ENCODE measurements at regions not wholly inside any gene's neighbourhood (a gene's known extent, or its start where the extent isn't known, plus 50 kb on each side); places are given as distances from the start of the nearest gene placed in this dataset.
"Not testable (repeated sequence)": the region's sequence is repeated elsewhere in the genome, so short reads cannot be mapped to it uniquely, and the experiment has no call there.

DNA sequence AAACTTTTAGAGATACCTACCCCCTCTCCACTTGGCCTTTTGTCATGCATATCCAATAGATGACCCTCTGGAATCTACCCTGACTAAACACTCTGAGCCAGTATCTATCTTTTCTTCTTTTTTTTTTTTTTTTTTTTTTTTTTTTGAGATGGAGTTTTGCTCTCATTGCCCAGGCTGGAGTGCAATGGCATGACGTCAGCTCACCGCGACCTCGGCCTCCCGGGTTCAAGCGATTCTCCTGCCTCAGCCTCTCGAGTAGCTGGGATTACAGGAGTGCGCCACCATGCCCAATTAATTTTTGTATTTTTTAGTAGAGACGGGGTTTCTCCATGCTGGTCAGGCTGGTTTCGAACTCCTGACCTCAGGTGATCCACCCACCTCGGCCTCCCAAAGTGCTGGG, 50.8 kb upstream of the GRIN2B start:
- not testable (repeated sequence) for H3K4me3 ChIP-seq (ENCODE audit: low read depth, low read length); DNase-seq (ENCODE audit: low read depth)

DNA sequence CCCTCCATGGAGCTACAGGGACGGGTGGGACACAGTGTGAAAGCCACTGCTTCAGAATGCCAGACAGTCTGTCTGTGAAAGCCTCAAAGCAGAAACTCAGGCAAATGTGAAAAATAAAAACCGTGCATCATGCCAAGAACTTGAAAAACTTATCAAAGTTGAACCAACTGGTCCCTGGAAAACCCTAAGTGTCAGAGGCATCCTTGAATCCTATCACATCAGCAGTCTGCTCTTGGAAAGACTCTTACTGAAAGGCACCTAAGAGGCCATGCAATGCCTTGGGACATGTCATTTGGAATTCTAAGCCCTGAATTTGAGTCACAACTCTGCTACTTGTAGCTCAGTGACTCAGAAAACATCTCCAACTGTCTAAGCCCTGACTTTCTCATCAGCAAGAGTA, 62.4 kb upstream of the GRIN2B start:
- no peak overlapping the region for H3K4me3 ChIP-seq (ENCODE audit: low read depth, low read length)
- DNase-seq (ENCODE audit: low read depth) = no peak
- TF ChIP-seq, protein P1, sequence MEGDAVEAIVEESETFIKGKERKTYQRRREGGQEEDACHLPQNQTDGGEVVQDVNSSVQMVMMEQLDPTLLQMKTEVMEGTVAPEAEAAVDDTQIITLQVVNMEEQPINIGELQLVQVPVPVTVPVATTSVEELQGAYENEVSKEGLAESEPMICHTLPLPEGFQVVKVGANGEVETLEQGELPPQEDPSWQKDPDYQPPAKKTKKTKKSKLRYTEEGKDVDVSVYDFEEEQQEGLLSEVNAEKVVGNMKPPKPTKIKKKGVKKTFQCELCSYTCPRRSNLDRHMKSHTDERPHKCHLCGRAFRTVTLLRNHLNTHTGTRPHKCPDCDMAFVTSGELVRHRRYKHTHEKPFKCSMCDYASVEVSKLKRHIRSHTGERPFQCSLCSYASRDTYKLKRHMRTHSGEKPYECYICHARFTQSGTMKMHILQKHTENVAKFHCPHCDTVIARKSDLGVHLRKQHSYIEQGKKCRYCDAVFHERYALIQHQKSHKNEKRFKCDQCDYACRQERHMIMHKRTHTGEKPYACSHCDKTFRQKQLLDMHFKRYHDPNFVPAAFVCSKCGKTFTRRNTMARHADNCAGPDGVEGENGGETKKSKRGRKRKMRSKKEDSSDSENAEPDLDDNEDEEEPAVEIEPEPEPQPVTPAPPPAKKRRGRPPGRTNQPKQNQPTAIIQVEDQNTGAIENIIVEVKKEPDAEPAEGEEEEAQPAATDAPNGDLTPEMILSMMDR (conservative IDR thresholded peaks at IDR 0.05; ENCODE audit: low read depth, low read length) = no peak

DNA sequence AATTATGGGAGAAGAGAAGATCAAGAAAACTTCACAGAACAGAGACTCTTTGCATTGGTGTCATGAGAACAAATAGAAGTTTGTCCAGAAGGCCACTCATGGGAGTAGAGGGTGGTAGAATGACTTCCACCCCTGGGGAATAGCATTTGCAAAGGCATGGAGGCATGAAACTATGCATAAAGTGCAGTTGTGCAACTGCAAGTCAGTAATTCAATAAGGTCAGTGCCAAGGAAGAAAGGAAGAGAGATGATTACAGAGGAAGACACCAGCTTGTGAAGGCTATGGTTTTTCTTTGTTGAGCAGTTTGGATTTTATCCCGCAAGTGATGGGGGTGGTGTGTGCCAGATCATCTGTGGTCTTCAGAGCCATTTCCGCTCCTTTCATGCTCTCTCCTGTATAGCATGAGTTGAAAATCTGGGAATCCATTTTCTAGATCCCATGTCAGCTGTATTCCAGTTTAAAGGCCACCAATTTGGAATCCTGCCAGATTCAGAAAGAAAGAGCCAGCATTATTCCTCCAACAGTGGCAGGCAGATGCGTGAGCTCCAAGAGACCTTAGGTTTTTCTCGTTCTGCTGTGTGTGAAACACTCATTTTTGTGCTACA, 67.6 kb upstream of the GRIN2B start:
- no peak overlapping the region for H3K4me3 ChIP-seq (ENCODE audit: low read depth, low read length)
- TF ChIP-seq, protein P1 (conservative IDR thresholded peaks at IDR 0.05; ENCODE audit: low read depth, low read length) = no peak
- DNase-seq (ENCODE audit: low read depth) = no peak

DNA sequence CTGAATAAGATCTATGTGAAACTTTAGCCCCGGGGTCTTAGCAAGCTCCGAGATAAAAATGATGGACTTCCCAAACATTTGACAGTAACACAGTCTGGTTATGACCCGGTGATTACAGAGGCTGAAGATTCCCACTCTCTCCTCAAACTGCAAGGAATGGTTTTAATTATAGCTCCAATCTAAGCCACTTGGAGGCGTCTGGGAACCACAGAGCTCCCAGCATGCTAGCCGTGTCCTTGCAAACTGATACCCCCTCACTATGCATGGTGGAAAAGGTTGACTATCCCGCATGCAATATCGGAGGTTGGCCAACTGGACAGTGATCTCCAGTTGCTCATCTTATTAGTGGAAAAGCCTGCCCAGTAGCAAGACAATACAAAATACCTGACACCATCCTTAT, 76.5 kb upstream of the GRIN2B start:
- no peak for DNase-seq (ENCODE audit: low read depth)
- TF ChIP-seq, protein P1 (conservative IDR thresholded peaks at IDR 0.05; ENCODE audit: low read depth, low read length) = no peak
- no peak overlapping the region for H3K4me3 ChIP-seq (ENCODE audit: low read depth, low read length)

DNA sequence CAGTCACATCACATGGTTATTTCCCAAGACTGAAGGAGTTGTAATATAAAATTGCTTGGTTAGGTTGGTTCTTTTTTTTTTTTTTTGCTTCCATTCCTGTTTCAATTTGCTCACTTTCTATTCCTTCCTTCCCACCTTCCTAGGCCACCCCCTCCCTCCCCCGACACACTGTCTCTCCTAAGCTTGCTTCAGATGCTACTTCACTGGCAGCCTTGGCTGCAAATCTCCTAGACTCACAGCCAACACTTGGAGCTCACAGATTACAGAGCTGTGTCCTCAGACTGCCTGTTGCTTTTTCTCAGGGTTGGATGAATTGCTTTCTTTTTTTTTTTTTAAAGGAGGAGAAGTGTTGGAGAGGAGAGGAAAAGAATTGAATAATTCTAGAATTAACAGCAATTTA, 77.3 kb upstream of the GRIN2B start:
- no peak for DNase-seq (ENCODE audit: low read depth)
- H3K4me3 ChIP-seq (ENCODE audit: low read depth, low read length) = no peak overlapping the region
- TF ChIP-seq, protein P1 (conservative IDR thresholded peaks at IDR 0.05; ENCODE audit: low read depth, low read length) = no peak

DNA sequence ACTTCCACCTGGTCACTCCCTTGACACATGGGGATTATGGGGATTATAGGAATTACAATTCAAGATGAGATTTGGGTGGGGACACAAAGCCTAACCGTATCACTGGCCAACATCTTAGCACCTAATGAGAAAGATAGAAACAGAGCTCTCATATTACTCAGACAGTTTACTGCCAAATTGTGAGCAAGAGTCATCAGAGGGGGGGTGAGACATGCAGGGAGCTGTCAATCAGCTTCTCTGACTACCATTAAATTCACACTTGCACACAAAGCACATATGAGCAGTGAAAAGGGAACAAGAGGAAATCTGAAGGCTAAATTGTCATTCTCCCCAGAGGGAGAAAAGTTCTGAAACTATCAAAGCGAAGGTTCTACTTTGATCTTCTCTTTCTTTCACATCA, 78.1 kb upstream of the GRIN2B start:
- TF ChIP-seq, protein P1 (conservative IDR thresholded peaks at IDR 0.05; ENCODE audit: low read depth, low read length) = no peak
- no peak for DNase-seq (ENCODE audit: low read depth)
- H3K4me3 ChIP-seq (ENCODE audit: low read depth, low read length) = no peak overlapping the region

GRCh38 chr12:14065616-14066015, 84.2 kb upstream of the GRIN2B start:
- H3K4me3 ChIP-seq (ENCODE audit: low read depth, low read length) = no peak overlapping the region
- no peak for DNase-seq (ENCODE audit: low read depth)
- TF ChIP-seq, protein P1 (conservative IDR thresholded peaks at IDR 0.05; ENCODE audit: low read depth, low read length) = no peak
